HuH-7 (cell line): ENCODE measurements at regions not wholly inside any gene's neighbourhood (a gene's known extent, or its start where the extent isn't known, plus 50 kb on each side); places are given as distances from the start of the nearest gene placed in this dataset.
"Not testable (repeated sequence)": the region's sequence is repeated elsewhere in the genome, so short reads cannot be mapped to it uniquely, and the experiment has no call there.

Experiments used
- DNase-seq: peaks from one replicate; pipeline ENCODE4 v3.0.0; 2011; ENCODE audit warnings: low spot score

DNA sequence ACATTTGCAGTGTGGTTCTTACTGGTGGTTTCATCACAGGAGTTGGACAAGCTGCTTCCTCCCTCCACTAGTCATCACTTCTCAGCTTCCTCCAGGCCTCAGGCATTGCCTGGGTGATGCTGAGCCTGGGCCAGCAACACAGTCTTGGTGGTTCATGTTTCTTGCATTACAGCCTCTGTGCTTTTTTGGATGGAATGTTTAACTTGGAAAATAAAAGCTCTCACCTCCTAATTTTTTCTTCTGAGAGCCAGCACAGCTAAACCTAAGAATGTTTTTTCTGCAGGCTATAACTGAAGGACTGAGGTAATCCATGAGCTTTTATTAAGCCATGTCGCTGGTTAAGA is 66.1 kb upstream of the RHOU start:
- no peak for DNase-seq

DNA sequence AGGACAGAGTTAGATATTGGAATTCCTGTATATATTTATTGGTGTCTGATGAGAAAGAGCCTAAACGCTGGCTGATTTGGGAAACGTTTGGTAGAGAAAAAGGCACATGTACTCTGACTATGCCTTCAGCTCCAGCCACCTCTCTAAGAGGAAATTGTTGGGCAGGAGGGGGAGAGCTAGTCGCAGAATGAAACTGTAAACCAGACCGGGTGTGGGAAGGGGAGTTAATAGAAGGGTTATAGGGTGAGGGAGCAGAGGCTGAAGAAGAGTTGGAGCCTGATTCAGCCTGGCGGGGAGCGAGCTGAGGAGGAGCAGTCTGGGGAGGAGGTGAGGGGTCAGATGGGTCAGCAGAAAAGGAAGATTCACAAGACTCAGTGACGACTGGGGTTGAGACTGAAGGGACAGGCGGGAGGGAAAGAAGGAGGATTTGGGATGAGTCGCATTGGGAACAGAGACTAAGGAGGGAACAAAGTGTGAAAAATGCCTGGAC is 54.2 kb upstream of the RHOU start:
- DNase-seq, result not testable (repeated sequence)

DNA sequence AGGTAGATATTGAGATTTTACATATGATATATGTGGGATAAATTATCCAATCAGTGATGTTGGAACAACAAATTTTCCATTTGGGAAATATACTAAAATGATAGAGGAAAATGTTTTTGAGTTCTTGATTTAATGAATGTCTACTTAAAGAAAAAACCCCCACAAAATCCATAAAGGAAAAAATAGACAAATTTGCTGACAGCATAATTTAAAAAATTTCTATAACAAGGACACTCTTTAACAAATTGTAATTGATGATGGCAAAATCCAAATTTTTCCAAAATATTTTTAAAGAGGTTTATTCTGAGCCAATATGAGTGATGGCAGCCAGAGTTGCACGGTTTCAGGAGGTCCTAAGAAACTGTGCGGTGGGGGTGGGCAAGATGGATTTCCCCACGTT is 51.9 kb upstream of the RHOU start:
- DNase-seq, result no peak

DNA sequence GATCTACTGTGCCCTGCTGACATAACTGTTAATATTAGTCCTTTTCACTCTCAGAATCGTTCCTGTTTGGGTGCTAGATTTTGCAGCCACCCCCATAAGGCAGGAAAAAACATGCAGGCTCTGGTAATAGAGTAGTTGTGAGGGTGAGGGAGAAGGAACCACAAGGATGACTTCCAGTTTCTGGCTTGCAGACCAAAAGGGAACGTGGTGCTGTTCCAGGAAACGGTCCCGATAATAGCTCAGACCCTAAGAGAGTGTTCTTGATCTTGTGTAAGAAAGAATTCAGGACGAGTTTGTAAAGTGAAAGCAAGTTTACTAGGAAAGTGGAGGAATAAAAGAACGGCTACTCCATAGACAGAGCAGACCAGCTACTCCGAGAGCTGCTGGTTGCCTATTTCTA is 50.7 kb upstream of the RHOU start:
- DNase-seq, result no peak

DNA sequence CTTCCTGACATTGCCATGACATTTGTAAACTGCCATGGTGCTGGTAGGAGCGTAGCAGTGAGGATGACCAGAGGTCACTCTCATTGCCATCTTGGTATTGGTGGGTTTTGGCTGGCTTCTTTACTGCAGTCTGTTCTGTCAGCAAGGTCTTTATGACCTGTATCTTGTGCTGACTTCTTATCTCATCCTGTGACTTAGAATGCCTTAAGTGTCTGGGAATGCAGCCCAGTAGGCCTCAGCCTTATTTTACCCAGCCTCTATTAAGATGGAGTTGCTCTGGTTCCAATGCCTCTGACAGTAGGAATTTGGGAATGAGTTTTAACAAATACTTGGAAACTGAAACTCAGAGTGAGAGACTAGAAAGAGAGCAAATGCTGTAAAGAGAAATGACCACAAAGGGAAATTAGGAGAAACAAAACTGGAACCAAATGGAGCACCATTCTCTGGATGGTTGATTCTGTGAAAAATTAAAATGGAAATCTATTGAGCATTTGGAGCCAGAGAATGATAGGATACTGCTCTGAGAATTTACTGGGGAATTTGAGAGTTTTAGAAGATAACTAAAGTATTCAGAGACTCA is 50.1 kb upstream of the RHOU start:
- no peak for DNase-seq
